Suprapubic skin (tissue), 3 donors: ENCODE measurements at regions not wholly inside any gene's neighbourhood (a gene's known extent, or its start where the extent isn't known, plus 50 kb on each side); places are given as distances from the start of the nearest gene placed in this dataset.

Source experiments
- CTCF ChIP-seq, 2 donors: fragments of 200-600 bp in 1 of 2; fragments of 450-650 bp in 1 of 2; sonication (generic) in 1 of 2; IDR thresholded peaks; one replicate each; pipeline ENCODE4 v1.5.1; 2016 to 2019; ENCODE audit warnings: antibody characterized with exemption in 2 of 2, mild to moderate bottlenecking in 1 of 2, moderate library complexity in 1 of 2
- EP300 ChIP-seq: sonication (generic); formaldehyde crosslinking; IDR thresholded peaks from one replicate; pipeline ENCODE4 v1.6.1; 2017; ENCODE audit warnings: antibody characterized with exemption
- POLR2A ChIP-seq, 2 donors: fragments of 450-650 bp; IDR thresholded peaks; one replicate each; pipeline ENCODE4 v1.6.1; 2017; ENCODE audit warnings: antibody characterized with exemption in 2 of 2, mild to moderate bottlenecking in 2 of 2, moderate library complexity in 2 of 2

- TF ChIP-seq POLR2A (IDR thresholded peaks at IDR 0.05) (no peak), CTCF (IDR thresholded peaks at IDR 0.05) (no peak), EP300 (no peak)
These were observed 1145.7 kb upstream of the NXPH2 start for GRCh38 chr2:139925903-139926302.
